ENCODE measurements at regions not wholly inside any gene's neighbourhood (a gene's known extent, or its start where the extent isn't known, plus 50 kb on each side); places are given as distances from the start of the nearest gene placed in this dataset.

DNA sequence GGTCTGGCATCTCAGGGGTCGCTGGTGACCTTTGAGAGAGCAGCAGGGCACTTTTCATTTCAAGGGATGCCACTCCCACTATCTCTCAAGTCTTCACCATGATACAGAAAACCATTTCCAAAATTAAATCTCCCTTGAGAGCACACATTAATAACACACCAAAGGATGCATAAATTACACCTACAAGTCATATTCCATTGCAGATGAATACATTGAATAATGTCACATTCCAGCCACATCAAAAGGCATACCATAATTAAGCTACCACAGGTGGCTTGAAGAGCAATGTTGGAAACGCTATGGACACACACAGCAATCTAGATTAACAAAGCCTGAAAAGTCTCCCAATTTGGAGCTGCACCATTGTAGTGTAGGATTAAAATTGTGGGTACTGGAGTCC is 353.3 kb upstream of the ZMIZ1 start:
- no peak for DNase-seq (ENCODE audit: low read depth)

DNA sequence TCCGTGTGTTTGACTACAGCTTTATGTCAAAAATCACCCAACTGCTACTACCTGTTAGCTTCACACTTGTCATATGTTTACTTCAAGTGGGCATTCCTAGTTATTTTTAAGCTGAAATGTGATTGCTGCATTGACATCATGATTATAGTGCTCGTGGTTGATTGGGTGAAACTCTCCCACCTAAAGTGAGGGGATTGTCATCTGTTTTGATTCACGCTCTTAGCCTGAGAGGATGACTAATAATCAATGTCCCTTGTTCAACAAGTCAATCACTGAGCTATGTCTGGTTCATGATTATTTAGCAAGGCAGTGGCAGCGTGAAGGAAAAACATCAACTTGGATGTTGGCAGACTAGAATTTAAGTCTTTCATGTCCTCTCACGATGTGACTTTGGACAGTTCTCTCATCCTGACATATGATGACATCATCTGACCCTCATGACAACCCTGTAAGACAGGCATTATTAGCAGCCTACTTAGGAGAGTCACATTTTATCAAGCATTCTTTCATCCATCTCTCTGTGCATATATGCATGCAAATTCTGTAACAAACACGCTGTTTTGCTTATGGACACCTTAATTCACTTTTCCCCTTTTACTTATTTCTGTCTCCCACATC is 352.6 kb upstream of the ZMIZ1 start:
- no peak for DNase-seq (ENCODE audit: low read depth)

DNA sequence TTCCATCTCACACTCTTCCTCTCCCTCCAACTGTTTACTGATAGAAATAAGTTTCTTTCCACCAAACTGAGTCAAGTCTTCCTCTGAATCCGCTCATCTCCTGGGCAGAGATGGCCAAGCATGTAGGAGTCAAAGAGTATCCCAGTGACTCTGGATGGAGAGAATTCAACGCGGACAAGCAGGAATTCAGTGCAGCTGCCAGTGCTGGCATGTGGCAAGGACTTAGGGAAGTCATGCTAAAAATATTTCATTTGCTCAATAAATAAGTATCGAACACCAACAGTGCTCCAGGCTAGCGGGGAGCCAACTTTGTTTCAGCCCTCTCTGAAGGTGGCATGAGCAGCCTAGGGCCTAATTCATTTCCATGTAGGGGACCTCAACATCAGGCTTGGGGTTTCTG is 351.6 kb upstream of the ZMIZ1 start:
- no peak for DNase-seq (ENCODE audit: low read depth)

DNA sequence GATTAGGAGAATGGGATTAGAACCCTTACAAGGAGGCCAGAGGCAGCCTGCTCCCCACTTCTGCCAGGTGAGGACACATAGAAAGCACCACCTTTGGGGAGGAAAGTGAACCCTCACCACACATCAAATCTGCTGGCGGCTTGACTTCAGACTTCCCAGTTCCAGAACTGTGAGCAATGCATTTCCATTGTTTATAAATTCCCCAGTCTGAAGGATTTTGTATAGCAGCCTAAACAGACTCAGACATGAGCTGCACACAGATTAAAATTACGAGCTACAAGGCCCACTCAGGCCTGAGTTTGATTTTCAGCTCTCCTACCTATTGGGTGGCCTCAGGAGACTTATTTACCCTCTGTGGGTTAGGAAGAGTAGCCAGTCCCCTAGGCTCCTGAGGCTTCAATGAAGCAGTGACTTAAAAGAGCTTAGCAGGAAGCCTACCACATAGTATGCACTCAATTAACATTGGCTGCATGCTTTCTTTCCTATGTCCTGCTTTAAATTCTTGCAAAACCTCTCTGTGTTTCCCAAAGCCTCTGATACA is 350.7 kb upstream of the ZMIZ1 start:
- no peak for DNase-seq (ENCODE audit: low read depth)

DNA sequence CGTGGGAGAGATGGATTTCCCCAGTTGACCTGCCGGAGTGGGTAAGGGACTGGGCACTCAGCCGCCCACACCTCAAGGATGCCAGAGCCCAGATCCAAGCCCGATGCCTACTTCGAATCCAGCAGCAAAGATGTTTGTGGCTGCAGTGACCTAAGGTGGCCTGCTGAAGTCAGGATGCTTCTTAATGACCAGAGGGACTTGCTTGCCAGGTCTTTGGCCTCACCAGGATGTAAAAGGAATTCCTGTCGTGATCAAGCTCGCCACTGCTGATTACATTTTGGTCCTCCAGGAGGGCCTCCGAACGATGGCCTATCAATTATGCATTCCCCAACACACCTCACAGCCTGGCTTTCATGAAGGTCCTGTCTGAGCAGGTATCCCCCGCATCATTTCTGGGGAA is 349.5 kb upstream of the ZMIZ1 start:
- DNase-seq (ENCODE audit: low read depth) = no peak

DNA sequence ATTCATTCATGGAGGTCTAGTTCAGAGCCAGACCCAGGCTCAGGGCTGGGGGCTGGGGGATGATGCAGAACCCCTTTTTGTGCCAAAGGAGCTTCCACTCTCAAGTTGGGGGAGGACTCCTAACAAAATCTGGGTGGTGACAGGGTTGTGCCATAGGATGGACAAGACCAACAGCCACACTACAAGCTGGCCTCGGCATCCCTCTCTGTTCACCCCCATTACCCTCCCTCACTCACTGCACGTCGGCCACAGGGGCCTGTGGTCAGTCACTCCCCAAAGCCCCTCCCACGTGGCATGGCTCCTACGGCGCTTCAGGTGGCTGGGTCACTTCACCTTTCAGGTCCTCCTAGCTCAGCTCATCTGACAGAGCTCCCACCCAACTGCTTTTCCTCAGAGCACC is 348.7 kb upstream of the ZMIZ1 start:
- no peak for DNase-seq (ENCODE audit: low read depth)

DNA sequence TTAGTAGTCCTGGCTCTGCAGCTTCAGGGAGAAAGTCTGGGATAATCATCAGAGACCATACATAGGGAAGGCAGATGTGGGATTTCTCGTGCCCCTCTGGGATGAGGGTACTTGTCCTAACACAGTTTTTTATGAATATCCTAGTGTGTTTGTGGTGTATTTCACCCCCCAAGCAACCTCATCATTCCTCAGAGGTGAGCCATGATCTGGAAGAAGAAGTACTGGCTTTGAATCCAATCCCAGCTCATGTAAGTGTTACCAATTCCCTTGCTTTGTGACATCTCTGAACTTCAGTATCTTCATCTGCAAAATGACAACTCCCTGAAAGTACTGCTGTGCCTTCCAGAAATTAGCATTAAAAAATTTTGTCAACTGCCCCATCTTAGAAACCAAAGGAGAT is 347.5 kb upstream of the ZMIZ1 start:
- DNase-seq (ENCODE audit: low read depth) = no peak

DNA sequence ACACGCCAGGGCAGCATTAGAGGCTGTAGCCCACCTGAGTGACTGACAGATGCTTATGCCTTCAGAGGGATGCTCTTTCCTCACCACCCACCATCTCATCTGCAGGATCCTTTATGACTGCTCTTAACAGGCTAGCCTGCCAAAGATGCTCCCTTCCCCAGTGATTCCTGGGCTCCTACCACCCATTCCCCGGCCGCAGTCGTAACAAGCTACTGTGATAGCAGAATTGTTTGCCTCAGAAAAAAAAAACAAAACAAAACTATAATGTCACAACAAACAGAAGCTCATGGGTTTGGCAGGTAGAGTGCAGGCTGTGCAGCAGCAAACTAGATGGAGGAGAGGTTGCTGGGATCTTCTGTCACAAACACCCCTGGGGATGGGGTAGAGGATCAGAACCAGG is 343.9 kb upstream of the ZMIZ1 start:
- DNase-seq (ENCODE audit: low read depth) = no peak

DNA sequence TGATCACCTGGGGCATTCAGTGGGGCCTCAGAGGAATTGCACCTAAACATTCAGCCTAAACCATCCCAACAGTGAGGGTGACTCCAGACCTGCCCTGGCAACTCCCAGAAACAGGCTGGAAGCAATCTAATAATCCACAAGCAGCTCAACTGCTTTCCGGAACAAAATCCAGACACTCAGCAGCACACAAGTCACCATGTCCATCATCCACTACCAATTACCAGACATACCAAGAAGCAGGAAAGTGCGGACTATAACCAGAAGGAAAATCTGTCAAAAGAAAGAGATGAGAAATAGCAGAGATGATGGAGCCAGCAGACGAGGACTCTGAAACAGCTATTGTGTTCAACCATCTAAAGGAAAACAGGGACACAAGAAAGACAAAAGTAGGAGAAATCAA is 342.6 kb upstream of the ZMIZ1 start:
- no peak for DNase-seq (ENCODE audit: low read depth)

DNA sequence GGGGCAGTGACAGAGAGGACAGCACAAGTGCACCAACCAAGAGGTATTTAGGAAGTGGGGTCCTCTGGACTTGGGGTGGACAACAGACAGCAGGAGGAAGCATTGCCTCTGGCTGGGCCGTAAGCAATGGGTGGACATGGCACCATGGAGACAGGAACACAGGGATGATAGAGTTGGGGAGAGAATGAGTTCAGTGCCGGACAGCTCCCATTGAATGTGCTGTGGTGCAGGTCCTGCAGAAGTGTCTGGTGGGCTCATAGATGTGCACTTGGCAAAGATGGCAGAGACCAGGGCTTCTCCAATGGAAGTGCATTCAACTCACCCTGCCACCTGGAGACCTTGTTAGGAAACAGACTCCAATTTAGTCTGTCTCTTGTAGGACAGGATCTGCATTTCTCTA is 341.5 kb upstream of the ZMIZ1 start:
- no peak for DNase-seq (ENCODE audit: low read depth)

DNA sequence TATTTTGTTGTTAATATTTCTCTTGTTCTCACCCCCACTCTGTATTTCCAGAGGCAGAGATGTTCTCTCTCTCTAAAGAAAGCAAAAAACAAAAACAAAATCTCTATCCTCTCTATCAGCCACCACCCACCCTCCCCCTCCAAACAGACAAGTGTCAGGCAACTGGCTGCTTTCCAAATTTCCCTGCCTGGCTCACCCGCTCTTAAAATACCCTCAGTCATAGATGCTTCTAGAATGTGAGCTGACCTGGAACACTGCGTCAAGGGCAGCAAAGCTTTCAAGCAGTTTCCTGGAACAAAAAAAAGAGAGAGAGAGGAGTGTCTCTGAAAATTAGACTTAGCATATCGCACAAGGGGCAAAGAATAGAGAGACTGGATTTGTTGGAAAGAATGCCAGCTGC is 341.0 kb upstream of the ZMIZ1 start:
- no peak for DNase-seq (ENCODE audit: low read depth)

DNA sequence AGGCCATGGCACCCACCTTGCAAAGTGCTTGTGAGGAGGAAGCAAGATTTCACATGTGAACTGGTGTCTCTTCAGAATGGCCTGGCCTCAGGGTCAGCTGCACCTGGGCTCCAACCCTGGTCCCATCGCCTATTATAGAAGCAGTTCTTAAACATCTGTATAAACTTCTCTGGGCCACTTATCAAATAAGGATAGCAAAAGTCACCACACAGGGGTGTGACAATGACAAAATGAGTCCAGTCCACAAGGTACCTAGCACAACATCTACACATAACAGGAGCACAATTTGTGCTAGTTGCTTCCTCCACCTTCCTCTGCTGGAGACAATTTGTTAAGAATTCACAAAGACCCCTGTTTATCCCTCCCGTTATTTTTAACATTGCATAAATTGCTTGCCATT is 340.6 kb upstream of the ZMIZ1 start:
- DNase-seq (ENCODE audit: low read depth) = no peak

DNA sequence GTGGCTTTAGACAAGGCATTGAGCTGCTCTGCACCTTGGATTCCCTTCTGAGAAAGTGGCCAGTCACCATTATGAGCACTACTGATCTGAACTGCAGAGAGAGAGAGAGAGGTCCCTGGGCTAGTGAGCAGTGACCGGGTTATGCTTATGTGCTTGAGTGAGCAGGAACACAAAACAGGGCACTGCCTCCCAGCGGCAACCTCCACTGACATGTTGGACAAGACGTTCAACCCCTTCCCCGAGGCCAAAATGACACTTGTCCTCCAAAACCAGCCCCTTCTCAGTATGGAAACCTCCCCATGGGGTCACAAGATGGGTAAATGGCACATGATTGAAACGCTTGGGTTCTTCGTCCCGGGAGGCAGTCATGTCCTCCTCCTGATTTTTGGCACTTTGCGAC is 339.4 kb upstream of the ZMIZ1 start:
- no peak for DNase-seq (ENCODE audit: low read depth)

DNA sequence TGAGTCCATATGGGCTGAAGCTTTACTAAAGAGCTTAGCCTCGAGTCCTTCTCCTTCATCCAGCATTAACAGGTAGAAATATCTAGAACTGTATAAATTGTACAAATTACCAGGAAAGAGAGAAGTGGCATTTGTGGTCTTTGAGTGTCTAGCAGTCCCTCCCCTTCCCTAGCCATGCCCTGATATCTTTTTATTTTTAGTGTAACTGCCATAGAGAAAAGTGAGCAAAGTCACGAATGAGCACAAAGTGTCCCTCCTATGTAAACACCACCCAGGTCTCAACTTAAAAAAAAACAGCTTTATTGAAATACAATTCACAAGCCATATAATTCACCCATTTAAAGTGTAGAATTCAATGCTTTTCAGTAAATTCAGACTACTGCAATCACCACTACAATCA is 339.0 kb upstream of the ZMIZ1 start:
- no peak for DNase-seq (ENCODE audit: low read depth)

DNA sequence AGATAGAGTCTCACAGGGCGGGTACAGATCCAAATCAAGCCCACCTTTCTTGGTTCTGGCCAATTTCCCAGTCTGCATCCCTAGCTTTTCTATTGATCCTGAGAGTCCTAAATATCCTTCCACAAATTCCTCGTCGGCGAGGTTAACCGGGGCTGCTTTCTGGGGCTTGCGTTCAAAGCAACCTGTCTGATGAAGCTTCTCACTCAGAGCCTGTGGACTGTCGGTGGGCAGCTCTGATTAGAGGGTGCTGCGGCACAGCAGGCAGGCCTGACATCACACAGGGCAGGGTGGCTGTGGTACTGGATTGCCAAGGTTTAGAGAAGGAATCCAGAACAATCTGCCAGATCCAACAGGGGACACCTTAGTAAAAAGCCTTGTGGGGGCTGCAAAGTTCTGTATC is 338.0 kb upstream of the ZMIZ1 start:
- DNase-seq (ENCODE audit: low read depth) = no peak

DNA sequence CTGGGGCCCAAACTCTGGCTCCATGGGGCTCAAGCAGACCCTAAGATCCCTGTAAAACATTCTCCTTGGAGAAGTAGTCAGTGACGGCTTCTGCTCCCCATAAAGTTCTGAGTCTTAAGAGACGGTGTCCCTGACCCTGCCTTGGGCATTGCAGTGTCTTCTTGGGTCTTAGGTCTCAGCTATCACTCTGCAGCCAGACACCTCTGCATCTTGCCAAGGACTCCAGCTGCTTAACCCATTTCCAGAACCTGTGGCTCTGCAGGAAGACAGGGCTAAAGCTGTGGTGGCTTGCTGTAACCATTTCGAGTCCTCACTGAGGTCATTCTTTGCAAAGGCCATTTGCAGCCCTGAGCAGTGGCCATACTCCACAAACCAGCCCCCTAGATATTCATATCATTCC is 337.1 kb upstream of the ZMIZ1 start:
- no peak for DNase-seq (ENCODE audit: low read depth)

DNA sequence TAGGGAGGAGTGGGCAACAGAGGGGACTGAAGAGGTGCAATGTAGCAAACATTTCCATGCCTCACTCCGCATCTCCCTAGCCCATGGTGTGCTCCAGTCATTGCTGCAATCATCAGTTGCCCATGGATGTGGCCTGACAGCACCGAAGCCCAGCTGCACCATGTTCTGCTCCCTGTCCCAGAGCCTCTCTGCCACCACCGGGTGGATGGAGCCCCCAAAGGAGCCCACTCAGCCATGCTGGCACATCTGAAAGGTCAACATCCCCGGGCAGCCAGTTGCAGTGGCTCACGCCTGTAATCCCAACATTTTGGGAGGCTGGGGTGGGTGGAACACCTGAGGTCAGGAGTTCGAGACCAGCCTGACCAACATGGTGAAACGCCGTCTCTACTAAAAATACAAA is 336.4 kb upstream of the ZMIZ1 start:
- no peak for DNase-seq (ENCODE audit: low read depth)

DNA sequence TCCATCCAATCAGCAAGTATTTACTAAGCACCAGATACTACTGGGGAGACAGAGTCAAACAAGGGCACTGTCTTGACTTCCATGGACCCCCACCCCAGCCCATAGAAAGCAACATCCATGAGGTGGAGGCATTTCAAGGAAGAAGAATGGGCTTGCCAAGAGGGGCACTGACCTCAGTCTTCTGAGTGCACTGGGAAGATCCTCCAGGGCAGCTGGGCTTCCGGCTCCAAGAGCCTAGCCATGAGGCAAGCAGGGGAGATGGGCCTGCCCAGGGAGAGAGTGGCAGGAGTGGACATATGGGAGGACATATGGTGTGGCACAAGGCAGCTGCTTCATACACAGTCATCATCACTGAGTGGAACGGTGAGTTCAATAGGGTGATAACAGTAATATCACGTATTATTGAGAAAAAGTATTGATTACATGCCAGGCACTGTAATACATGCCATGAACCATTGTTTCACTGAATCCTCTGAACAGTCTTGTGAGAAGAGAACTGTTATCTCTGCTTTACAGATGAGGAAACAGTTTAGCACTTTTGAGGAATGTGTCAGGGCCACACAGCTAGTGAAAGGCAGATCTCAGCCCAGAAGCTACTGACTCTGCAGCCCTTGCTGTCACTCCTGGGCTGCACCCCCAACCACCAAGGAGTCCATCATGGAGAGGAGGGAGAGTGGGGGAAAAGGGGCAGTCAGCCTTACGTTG is 331.7 kb upstream of the ZMIZ1 start:
- DNase-seq (ENCODE audit: low read depth) = no peak

DNA sequence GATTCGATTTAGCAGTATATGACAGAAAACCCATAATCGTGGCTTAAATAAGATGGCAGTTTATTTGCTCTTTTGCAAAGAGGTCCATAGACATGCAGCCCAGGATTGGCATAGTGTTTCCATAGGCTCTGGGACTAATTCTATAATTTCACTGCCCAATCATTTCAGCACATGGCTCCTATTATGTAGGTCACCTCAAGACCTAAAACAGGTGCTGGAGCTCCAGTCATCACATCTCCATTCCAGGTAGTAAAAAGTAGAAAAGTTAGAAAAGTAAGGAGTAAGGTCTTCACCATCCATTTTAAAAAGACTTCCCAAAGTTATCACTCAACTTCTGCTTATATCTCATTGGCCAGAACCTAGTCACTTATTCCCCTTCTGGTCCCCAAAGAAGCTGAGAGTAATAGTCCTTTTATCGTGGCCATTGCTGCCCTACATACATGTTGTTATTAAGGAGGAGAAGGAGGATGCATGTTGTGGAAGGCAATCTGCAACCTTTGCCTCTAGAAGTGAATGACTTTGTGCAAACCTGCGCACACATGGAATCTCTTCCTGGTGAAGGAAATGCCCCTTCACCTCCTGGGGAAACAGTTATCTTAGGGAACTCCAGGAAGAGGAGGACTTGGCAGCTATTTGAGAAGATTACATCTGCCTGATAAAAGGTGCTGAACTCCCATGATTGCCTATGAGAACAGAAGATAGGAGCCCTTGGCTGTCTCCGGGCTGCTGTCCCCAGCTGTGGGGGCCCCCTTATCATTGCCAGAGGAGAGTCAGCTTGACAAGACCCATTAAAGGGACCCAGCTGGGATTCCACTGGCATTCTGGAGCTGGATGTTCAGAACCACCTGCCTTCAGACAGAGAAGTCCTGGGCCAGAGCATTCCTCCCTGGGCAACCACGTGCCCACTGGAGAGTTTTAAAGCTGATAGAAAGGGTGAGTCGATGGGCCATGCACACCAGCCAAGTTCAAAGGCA is 330.6 kb upstream of the ZMIZ1 start:
- no peak for DNase-seq (ENCODE audit: low read depth)

DNA sequence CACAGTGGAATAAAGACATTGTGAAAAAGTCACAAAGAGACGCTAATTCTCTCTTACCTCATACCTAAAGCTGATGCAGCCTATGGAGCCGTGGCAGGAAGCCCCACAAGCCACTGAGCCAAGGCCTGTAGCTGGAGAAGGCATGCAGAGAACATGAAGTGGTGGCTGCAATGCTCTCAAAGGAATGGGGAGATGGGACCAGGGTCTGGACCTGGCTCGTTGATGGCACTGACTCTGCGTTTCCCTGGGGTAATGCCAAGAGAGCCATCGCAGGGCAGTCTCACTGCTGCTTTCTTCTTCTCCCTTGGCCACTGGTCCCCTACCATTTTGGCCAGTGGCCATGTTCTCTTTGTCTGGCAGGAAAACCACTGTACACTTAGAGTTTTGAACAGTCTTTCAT is 329.9 kb upstream of the ZMIZ1 start:
- no peak for DNase-seq (ENCODE audit: low read depth)

DNA sequence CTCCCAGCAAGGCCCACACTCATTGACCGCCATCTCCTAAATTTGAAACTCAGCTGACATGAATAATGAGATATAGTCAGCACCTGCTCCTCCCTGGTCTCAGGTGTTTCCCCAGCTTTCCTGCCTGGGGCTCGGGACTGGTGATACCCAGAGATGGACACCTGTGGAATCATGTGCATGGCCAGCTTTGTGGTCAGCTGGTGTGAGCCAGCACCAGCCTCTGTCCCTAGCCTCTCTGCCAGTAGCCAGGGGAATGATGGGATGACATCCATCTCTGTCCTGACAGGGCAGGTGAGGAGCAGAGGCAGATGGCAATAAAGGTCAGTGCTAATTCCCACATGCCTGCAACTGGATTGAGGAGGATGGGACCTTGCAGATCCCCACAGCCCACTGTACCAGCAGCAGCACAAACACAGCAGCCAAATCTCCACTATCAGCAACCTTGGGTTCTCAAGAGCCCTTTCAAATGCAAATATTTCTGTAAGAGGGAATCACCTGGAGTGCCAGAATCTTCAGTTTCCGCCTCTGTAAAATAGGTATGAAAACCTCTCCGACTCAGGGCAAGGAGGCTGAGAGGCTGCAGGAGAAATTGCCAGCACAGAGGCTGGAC is 329.2 kb upstream of the ZMIZ1 start:
- DNase-seq (ENCODE audit: low read depth) = no peak
